NT2/D1 (cell line): ENCODE measurements at regions not wholly inside any gene's neighbourhood (a gene's known extent, or its start where the extent isn't known, plus 50 kb on each side); places are given as distances from the start of the nearest gene placed in this dataset.

ENCODE experiments used
- YY1 ChIP-seq: IDR thresholded peaks from 2 replicates; pipeline ENCODE4 v1.6.1; 2011; ENCODE audit not compliant: insufficient read length, insufficient read depth
- ZNF274 ChIP-seq: IDR thresholded peaks from 2 replicates; pipeline ENCODE4 v1.6.1; 2011; ENCODE audit warnings: mild to moderate bottlenecking, low read depth, low read length

DNA sequence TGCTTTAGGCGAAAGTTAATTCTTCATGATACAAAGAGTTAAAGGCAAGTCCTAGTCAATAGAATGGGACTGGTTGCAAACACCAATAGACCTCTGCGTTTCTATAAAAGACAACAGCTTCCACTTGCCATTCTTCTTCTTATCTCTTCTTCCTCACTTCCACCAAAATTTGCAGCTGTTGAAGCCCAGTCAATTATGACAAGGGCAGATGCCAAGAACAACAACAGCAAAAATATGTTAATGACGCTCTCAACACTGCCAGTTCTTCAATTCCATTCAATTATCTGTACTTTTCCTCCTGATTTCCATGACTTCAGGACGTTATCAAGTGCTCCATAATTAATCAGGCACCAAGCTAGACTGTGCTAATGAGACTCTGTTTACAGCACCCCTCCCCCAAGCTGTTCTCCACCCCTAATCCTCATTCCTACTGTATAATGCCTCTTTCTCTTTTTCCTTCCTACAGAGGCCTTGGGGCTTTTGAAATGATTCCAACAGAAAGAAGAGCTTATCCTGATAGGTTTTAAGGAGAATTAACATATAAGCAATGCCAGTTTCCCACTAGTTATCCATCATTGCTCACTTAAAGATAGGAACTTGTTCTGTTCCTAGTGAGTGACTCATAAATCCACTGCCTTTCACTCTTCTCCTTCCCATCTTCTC lies 1160.5 kb downstream of the IGSF11 start:
- TF ChIP-seq YY1: no peak
- TF ChIP-seq ZNF274: no peak
